ENCODE measurements at regions not wholly inside any gene's neighbourhood (a gene's known extent, or its start where the extent isn't known, plus 50 kb on each side); places are given as distances from the start of the nearest gene placed in this dataset.
A peak's percentile ranks its signal among the peaks of the same experiment; 100 is the strongest.

DNA sequence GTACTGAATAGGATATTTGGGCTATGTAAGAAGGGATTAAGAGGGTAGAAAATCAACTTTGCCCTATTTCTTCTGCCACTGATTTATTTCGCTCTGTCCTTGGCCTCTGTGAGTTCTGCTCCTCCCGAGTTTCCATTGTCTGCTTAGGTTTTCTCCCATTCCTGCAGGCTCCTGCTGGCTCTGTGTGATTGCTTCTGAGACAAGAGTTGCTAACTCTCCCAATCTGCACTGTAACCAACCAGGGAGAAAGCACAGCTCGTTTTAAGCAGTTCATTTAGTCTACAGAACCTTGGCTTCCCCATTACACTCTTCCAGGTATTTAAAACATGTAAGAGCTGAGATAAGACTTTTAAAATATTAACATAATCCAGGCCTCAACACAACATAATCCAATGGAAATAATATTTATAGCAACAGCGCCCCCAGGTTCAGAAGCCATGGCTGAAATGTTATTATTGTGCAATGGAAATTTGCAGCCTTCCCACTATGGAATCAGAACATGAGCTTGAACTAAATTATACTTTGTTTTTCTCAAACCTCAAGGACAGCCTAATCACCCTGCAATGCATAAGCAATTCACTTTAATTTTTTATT is 203.5 kb downstream of the ERCC6L2 start:
- 40 to 64% methylated on average over 3 to 4 of the region's 4 CpGs for WGBS, 2 experiments (ENCODE audit: insufficient coverage in 1 of 2, insufficient read length in 1 of 2)
- Histone ChIP-seq H3K27ac (ENCODE audit: low read depth, low read length) (no peak overlapping the region), H3K4me1 (ENCODE audit: control insufficient read depth, insufficient read depth, low read length) (no peaks in the 10 kb centered on the region), H3K36me3 (ENCODE audit: control insufficient read depth, insufficient read depth, low read length) (no peaks in the 10 kb centered on the region), H3K9ac (ENCODE audit: extremely low read depth, low read length, poor library complexity, severe bottlenecking) (no peak overlapping the region), H3K27me3 (ENCODE audit: control insufficient read depth, insufficient read depth, low read length, poor library complexity, severe bottlenecking) (no peaks in the 10 kb centered on the region), H3K9me3 (ENCODE audit: control insufficient read depth, low read length) (no peaks in the 10 kb centered on the region), H3K4me3 (ENCODE audit: low read length) (no peak overlapping the region)
- H3K36me3 Mint-ChIP-seq (ENCODE audit: low read depth) = no peaks in the 10 kb centered on the region
- peaks cover 9% of the 10 kb centered on the region for H3K4me1 Mint-ChIP-seq
- no peak for DNase-seq
- no peaks in the 10 kb centered on the region for H3K9me3 Mint-ChIP-seq
- H3K4me3 Mint-ChIP-seq = no peak overlapping the region
- H3K27me3 Mint-ChIP-seq (ENCODE audit: insufficient read depth) = peaks cover 3% of the 10 kb centered on the region
- no peak overlapping the region for H3K27ac Mint-ChIP-seq
- TF ChIP-seq, protein P1, sequence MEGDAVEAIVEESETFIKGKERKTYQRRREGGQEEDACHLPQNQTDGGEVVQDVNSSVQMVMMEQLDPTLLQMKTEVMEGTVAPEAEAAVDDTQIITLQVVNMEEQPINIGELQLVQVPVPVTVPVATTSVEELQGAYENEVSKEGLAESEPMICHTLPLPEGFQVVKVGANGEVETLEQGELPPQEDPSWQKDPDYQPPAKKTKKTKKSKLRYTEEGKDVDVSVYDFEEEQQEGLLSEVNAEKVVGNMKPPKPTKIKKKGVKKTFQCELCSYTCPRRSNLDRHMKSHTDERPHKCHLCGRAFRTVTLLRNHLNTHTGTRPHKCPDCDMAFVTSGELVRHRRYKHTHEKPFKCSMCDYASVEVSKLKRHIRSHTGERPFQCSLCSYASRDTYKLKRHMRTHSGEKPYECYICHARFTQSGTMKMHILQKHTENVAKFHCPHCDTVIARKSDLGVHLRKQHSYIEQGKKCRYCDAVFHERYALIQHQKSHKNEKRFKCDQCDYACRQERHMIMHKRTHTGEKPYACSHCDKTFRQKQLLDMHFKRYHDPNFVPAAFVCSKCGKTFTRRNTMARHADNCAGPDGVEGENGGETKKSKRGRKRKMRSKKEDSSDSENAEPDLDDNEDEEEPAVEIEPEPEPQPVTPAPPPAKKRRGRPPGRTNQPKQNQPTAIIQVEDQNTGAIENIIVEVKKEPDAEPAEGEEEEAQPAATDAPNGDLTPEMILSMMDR (conservative IDR thresholded peaks at IDR 0.05) = peak; percentile 46

DNA sequence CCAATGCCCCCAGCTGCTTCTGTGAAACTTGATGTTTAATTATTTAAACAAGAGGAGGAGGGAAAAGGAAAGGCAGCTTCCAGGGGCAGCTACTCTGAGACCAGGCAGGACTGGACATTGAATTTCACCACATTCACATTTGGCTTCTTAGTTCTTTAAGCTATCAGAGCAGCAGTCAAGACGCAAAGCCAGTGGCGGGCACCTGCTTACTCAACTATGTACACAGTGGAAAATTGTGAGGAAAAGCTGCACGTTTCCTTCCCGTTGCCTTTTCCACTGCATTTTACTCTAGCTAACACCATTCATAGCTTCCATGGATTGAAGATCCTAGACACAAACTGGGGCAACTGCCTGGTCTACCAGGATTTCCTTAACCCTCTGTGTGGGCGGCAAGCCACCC is 200.3 kb downstream of the ERCC6L2 start:
- Mint-ChIP-seq H3K36me3 (ENCODE audit: low read depth) (no peaks in the 10 kb centered on the region), H3K27ac (no peak overlapping the region), H3K4me3 (no peak overlapping the region), H3K9me3 (no peaks in the 10 kb centered on the region), H3K27me3 (ENCODE audit: insufficient read depth) (peaks cover 3% of the 10 kb centered on the region), H3K4me1 (peaks cover 33% of the 10 kb centered on the region)
- Histone ChIP-seq H3K4me1 (ENCODE audit: control insufficient read depth, insufficient read depth, low read length) (peaks cover 11% of the 10 kb centered on the region), H3K9me3 (ENCODE audit: control insufficient read depth, low read length) (no peaks in the 10 kb centered on the region), H3K4me3 (ENCODE audit: low read length) (no peak overlapping the region), H3K27me3 (ENCODE audit: control insufficient read depth, insufficient read depth, low read length, poor library complexity, severe bottlenecking) (no peaks in the 10 kb centered on the region), H3K9ac (ENCODE audit: extremely low read depth, low read length, poor library complexity, severe bottlenecking) (no peak overlapping the region), H3K36me3 (ENCODE audit: control insufficient read depth, insufficient read depth, low read length) (no peaks in the 10 kb centered on the region), H3K27ac (ENCODE audit: low read depth, low read length) (no peak overlapping the region)
- TF ChIP-seq, protein P1 (conservative IDR thresholded peaks at IDR 0.05) = no peak
- 95% methylated on average over 5 of the region's 5 CpGs; no CpG with 5 or more reads in 1 of the 2 experiments for WGBS, 2 experiments (ENCODE audit: insufficient coverage in 1 of 2, insufficient read length in 1 of 2)
- DNase-seq = no peak

DNA sequence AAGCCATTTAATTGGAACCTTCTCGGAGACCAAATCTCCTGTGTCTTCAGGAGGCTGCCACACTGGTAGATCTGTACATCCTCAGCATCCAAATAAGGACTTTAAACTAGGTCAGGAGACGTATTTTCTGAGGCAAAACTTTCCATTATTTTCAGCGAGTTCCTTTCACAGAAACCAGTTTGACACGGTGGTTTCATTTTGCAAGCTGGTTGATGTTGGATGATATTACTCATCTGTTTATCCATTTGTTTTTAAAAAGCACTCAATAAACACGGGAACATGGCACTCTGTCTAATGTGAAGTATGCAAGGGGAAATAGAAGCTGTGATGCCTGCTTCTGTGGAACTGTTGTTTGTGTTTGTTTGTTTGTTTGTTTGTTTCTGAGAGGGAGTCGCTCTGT is 199.6 kb downstream of the ERCC6L2 start:
- H3K4me3 ChIP-seq (ENCODE audit: low read length) = no peak overlapping the region
- H3K27me3 ChIP-seq (ENCODE audit: control insufficient read depth, insufficient read depth, low read length, poor library complexity, severe bottlenecking) = no peaks in the 10 kb centered on the region
- H3K9ac ChIP-seq (ENCODE audit: extremely low read depth, low read length, poor library complexity, severe bottlenecking) = no peak overlapping the region
- 91 to 94% methylated on average over 3 to 6 of the region's 6 CpGs for WGBS, 2 experiments (ENCODE audit: insufficient coverage in 1 of 2, insufficient read length in 1 of 2)
- no peak for DNase-seq
- H3K9me3 ChIP-seq (ENCODE audit: control insufficient read depth, low read length) = no peaks in the 10 kb centered on the region
- H3K9me3 Mint-ChIP-seq = no peaks in the 10 kb centered on the region
- H3K4me1 ChIP-seq (ENCODE audit: control insufficient read depth, insufficient read depth, low read length) = peaks cover 11% of the 10 kb centered on the region
- no peak overlapping the region for H3K4me3 Mint-ChIP-seq
- no peaks in the 10 kb centered on the region for H3K36me3 Mint-ChIP-seq (ENCODE audit: low read depth)
- H3K36me3 ChIP-seq (ENCODE audit: control insufficient read depth, insufficient read depth, low read length) = no peaks in the 10 kb centered on the region
- no peaks in the 10 kb centered on the region for H3K27me3 Mint-ChIP-seq (ENCODE audit: insufficient read depth)
- TF ChIP-seq, protein P1 (conservative IDR thresholded peaks at IDR 0.05) = no peak
- no peak overlapping the region for H3K27ac ChIP-seq (ENCODE audit: low read depth, low read length)
- H3K4me1 Mint-ChIP-seq = peaks cover 33% of the 10 kb centered on the region
- H3K27ac Mint-ChIP-seq = no peak overlapping the region

Data from endodermal cell (in vitro differentiated cells).